HG02759 (cell line): ENCODE measurements at regions not wholly inside any gene's neighbourhood (a gene's known extent, or its start where the extent isn't known, plus 50 kb on each side); places are given as distances from the start of the nearest gene placed in this dataset.
"Not testable (repeated sequence)": the region's sequence is repeated elsewhere in the genome, so short reads cannot be mapped to it uniquely, and the experiment has no call there.

Experiments used
- ATAC-seq: cut with Tn5 transposase; IDR thresholded peaks from one replicate; pipeline ENCODE4 v1.9.1; 2021; ENCODE audit warnings: mild to moderate bottlenecking, moderate library complexity; ENCODE audit not compliant: unreplicated experiment

DNA sequence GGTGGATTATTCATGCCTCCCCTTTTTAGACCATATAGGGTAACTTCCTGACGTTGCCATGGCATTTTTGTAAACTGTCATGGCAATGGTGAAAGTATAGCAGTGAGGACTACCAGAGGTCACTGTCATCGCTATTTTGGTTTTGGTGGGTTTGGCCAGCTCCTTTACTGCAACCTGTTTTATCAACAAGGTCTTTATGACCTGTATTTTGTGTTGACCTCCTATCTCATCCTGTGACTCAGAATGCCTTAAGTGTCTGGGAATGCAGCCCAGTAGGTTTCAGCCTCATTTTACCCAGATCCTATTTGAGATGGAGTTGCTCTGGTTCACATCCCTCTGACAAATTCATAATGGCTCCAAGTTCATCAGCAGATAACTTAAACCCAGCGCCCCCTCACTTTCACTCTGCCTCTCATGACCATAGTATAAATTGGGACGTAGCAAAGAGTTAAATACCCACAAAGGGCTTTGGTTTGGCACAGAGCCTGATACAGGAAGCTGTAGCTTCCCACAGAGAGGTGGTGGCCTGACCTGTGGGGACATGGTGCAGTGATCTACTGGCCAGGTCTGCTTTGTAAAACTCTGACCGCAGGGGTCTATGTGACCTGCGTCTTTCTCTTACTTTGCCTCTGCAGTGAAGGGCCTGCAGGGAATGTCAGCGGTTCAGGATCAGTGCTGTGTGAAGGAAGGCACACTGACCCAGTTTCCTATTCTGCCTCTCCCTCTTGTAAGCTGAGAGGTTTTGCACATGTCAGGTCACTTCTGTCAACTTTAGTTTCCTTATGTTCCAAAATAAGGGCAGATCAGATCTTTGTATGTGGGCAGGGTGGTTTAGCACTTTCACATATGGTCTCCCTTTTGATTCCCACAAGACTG, 78.1 kb upstream of the ZNF644 start:
- ATAC-seq = peak; percentile 66

DNA sequence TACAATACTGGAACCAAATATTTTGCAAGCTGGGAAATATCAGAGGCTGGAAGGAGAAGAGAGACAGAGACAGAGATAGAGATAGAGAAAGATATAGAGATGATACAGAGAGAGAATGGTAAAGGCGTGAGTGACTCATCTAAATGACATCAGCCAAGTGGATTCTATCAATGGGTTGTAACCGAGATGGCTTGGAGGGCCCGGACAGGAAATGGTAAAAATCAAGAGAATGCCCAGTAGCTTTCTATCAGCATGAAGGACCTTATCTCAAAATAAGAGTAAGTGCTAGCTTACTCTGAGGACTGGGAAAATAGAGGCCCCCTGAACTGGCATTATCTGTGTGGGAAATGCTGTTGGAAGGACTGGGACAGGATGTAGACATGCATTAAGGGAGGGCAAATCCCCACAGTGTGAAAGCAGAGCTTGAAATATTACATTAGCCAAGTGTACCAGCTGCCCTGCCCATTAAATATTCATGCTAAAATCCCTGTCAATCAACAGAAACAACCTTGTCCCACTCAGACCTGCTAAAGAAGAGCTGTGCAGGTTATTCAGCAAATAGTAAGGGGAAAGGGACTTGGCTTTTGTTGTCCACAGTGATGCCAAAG, 76.6 kb upstream of the ZNF644 start:
- no peak for ATAC-seq

DNA sequence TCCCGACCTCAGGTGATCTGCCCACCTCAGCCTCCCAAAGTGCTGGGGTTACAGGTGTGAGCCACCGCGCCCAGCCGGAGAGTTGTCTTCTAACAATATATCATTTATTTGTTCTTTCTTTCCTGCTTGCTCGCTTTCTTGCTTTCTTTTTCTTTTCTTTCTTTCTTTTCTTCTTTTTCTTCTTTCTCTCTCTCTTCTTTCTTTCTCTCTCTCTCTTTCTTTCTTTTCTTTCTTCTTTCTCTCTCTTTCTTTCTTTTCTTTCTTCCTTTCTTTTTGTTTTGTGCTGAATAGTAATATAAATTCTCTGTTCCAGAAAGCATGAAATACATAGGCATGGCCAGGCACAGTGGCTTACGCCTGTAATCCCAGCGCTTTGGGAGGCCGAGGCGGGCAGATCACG, 73.5 kb upstream of the ZNF644 start:
- not testable (repeated sequence) for ATAC-seq

DNA sequence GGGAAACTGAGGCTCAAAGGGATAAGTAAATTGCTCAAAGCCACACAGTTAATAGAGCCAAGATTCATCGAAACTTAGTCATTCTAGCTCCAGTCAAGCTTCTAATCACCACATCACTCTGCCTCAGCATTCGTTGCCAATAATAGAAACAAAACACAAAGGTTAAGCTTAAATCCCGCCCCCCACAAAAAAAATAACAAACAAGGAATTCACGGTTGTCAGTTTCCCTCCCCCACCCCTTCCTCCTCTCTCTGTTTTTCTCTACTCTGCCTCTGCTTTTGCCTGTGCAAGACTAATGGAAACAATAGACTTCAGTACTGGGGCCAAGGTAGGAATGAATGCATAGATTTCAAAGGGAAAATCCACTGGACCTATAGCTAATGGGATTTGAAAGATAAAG, 70.7 kb upstream of the ZNF644 start:
- ATAC-seq = no peak

DNA sequence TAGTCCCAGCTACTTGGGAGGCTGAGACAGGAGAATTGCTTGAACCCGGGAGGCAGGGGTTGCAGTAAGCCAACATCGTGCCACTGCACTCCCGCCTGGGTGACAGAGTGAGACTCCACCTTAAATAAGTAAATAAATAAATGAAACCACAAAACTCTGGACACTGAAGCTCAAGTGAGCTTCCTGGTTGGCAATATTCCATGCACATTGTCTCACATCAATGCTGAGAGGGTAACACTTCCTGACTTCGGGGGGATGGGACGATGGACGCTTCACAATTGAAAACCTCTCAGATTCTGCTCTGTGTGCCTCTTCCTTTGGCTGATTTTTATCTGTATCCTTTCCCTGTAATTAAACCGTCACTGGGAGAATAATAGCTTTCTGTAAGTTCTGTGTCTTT, 70.0 kb upstream of the ZNF644 start:
- no peak for ATAC-seq

DNA sequence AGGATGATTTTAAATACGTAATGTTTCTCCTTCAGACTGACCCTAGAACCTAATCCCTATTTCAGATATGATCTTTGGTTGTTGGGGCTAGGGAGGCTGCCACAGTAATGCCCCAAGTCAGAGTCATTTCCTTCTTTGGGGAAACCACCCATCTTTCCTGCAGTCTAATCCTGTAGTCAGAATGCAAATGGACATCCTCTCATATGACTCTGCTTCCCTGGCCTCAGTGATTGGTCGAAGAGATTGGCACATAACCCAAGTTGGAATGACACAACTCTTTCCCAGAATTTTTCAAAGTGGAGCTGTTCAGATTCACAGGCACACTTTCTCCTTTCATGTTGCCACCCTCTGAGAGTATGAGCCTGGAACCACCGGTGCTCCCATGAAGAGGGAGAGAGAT, 58.8 kb upstream of the ZNF644 start:
- ATAC-seq = peak; percentile 78

DNA sequence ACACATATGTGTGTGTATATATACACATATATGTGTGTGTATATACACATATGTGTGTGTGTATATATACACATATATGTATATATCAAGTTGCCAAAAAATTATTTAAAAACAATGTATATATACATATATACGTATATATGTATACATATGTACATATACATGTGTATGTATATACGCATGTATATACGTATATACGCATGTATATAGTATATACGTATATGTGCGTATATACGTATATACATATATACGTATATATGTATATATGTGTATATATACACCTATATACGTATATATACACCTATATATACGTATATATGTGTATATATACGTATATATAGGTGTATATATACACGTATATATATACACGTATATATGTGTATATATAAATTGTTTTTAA, 57.0 kb upstream of the ZNF644 start:
- ATAC-seq = no peak

DNA sequence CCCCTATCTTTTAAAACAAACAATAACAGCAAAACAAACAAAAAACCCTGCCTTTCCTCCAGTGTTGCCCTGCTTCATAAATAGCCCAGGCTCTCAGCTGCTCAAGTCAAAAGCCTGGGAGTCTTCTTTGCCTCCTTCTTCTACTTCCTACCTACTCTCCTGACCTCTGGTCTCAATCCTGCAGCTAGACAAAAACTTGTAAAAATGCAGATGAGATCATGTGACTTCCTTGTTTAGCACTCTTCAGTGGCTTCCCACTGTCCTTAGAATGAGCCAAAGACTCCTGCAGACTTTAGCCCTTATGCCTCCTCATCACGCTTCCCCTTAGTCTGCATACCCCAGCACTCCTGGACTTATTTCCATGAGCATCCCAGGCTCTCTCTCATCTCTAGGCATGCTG, 55.0 kb upstream of the ZNF644 start:
- ATAC-seq = no peak

DNA sequence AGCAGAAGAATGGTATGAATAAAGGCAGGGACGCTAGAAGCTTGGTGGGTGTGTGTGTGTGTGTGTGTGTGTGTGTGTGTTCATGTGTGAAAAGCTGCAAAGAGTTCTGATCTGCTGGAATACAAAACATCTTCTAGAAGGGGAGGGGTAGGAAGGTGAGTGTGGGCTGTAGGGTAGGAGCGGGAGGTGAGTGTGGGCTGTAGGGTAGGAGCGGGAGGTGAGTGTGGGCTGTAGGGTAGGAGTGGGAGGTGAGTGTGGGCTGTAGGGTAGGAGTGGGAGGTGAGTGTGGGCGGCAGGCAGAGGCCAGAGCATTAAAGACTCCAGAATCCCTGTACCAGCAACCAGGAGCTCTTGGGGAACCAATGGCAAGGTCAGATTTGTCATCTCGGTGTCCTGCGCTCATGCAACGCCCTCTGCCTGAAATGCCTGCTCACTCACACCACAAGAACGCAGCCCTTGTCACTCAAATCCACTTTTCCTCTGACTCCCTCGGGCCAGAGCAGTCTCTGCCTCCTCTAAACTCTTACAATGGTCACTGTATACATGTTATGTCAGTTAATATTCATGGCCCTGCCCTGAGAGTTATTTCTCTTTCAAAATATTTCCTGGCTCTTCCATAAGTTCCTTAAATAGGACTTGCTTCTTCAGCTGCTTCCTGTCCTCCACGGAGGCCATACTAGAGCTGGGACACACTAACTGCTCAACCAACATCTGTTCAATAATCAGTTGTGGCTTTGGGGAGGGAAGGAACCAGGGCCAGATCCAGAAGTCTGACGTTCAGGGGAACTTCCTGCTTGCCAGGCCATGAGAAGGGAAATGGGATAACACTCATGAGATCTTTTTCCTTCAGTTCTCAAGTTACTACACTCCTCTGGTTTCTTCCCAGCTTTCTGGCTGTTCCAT, 53.6 kb upstream of the ZNF644 start:
- no peak for ATAC-seq

DNA sequence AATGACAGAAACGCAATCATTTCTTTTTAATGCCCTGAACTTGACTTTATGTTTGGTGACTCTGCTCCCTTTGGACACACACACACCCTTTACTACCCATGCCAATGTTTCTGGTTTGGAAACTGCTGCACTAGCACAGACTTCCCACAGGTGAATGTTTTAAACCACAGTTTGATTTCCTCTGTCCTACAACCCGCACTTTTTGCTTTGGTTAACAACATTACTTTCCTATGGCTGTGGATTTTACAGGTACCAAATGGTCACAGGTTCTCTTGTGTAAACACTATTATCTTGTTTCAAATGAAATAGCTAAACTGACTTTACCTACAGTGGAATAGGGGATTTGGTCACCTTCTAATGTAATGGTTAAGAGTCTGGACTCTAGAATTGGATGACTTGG, 51.5 kb upstream of the ZNF644 start:
- no peak for ATAC-seq

DNA sequence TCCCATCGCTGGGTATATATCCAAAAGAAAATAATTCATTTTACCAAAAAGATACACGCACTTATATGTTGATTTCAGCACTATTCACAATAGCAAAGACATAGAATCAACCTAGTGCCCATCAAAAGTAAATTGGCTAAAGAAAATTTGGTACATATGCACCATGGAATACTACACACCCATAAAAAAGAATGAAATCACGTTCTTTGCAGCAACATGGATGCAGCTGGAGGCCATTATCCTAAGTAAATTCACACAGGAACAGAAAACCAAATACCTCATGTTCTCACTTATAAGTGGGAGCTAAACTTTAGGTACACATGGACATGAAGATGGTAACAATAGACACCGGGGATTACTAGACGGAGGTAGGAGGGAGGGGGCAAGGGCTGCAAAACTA, 50.0 kb upstream of the ZNF644 start:
- ATAC-seq = no peak
